Keratinocyte (primary cell): ENCODE measurements at regions not wholly inside any gene's neighbourhood (a gene's known extent, or its start where the extent isn't known, plus 50 kb on each side); places are given as distances from the start of the nearest gene placed in this dataset.

Source experiments
- EZH2 ChIP-seq: IDR thresholded peaks from one replicate; pipeline ENCODE4 v1.6.1; 2012; ENCODE audit warnings: inconsistent platforms, mild to moderate bottlenecking, low read length, moderate library complexity
- TF ChIP-seq, protein P1 (sequence below), 3 experiments: IDR thresholded peaks in 1 of 3; conservative IDR thresholded peaks in 1 of 3; optimal IDR thresholded peaks in 1 of 3; 2 replicates in 2 of 3; 3 replicates in 1 of 3; pipeline versions ENCODE3 to v1.5.1; 2011; ENCODE audit warnings: low read length in 3 of 3, mild to moderate bottlenecking in 3 of 3, moderate library complexity in 2 of 3, control low read depth in 1 of 3, inconsistent platforms in 1 of 3; ENCODE audit not compliant: insufficient read depth in 2 of 3; ENCODE audit errors: extremely low read depth in 1 of 3

DNA sequence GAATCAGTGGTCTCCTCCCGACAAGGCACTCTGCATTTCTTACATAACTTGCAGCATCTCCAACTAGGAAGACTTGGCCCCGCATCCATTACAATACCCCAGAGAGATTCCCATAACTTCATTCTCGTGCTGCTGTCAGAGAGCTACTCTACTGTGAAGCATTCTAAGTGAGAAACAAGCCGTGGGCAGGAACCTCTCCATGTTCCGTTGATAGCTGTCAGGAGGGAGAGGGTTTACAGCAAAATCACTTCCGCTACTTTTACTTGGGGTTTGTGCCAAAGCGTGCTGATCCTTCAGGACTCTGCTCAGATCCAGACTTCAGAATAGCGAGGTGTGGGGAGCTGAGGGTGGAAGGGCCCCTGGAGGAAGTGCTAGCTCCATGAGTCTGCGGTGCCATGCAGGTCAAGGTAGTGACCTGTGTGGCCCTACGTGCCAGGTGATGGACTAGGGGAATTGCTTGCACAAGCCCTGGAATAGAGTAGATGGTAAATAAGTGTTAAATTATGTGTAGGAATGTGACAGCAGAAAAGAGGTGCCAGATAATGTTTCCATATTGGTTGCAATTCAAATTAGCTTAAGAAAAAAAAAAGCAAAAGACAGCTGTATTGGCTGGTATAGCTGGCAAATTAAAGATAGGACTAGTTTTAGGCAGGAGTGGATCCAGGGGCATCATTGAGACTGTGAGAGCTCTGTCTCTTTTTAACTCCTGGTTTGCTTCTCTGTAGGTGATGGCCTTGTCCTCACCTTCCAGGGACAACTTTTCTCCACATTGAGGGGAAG lies 358.5 kb upstream of the ERCC4 start:
- TF ChIP-seq, protein P1, sequence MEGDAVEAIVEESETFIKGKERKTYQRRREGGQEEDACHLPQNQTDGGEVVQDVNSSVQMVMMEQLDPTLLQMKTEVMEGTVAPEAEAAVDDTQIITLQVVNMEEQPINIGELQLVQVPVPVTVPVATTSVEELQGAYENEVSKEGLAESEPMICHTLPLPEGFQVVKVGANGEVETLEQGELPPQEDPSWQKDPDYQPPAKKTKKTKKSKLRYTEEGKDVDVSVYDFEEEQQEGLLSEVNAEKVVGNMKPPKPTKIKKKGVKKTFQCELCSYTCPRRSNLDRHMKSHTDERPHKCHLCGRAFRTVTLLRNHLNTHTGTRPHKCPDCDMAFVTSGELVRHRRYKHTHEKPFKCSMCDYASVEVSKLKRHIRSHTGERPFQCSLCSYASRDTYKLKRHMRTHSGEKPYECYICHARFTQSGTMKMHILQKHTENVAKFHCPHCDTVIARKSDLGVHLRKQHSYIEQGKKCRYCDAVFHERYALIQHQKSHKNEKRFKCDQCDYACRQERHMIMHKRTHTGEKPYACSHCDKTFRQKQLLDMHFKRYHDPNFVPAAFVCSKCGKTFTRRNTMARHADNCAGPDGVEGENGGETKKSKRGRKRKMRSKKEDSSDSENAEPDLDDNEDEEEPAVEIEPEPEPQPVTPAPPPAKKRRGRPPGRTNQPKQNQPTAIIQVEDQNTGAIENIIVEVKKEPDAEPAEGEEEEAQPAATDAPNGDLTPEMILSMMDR (optimal IDR thresholded peaks at IDR 0.05 in 1 of 3, IDR thresholded peaks at IDR 0.05 in 1 of 3, conservative IDR thresholded peaks at IDR 0.05 in 1 of 3; ENCODE audit: extremely low read depth in 1 of 3, insufficient read depth in 2 of 3, low read length in 3 of 3) = no peak
- TF ChIP-seq EZH2 = no peak
